Endodermal cell (in vitro differentiated cells): ENCODE measurements at regions not wholly inside any gene's neighbourhood (a gene's known extent, or its start where the extent isn't known, plus 50 kb on each side); places are given as distances from the start of the nearest gene placed in this dataset.

Experiments used
- DNase-seq: peaks from one replicate; pipeline ENCODE4 v3.0.0-alpha.2; 2017
- H3K27ac ChIP-seq: 2 replicates; pipeline ENCODE4 v1.5.1; 2013; ENCODE audit warnings: mild to moderate bottlenecking, low read depth, low read length, moderate library complexity
- H3K27me3 ChIP-seq: 2 replicates; pipeline ENCODE4 v1.6.1; 2013; ENCODE audit warnings: mild to moderate bottlenecking, low read length, moderate library complexity; ENCODE audit not compliant: insufficient read depth, control insufficient read depth, poor library complexity, severe bottlenecking
- H3K36me3 ChIP-seq: 2 replicates; pipeline ENCODE4 v1.7.0; 2013; ENCODE audit warnings: mild to moderate bottlenecking, low read length, moderate library complexity; ENCODE audit not compliant: control insufficient read depth, insufficient read depth
- H3K4me1 ChIP-seq: one replicate; pipeline ENCODE4 v1.7.0; 2013; ENCODE audit warnings: low read length; ENCODE audit not compliant: control insufficient read depth, insufficient read depth
- H3K4me3 ChIP-seq: 2 replicates; pipeline ENCODE4 v1.5.1; 2013; ENCODE audit warnings: mild to moderate bottlenecking, low read length, moderate library complexity
- H3K9ac ChIP-seq: 2 replicates; pipeline ENCODE4 v1.6.1; 2013; ENCODE audit warnings: mild to moderate bottlenecking, low read length, moderate library complexity; ENCODE audit not compliant: poor library complexity, severe bottlenecking; ENCODE audit errors: extremely low read depth
- H3K9me3 ChIP-seq: 2 replicates; pipeline ENCODE4 v1.6.1; 2013; ENCODE audit warnings: mild to moderate bottlenecking, low read length, moderate library complexity; ENCODE audit not compliant: control insufficient read depth
- H3K27ac Mint-ChIP-seq: 2 replicates; pipeline ENCODE4 v1.8.0; 2020; ENCODE audit warnings: mixed read lengths
- H3K27me3 Mint-ChIP-seq: 2 replicates; pipeline ENCODE4 v1.8.0; 2021; ENCODE audit warnings: mild to moderate bottlenecking, mixed read lengths; ENCODE audit not compliant: insufficient read depth
- H3K36me3 Mint-ChIP-seq: 2 replicates; pipeline ENCODE4 v1.8.0; 2020; ENCODE audit warnings: low read depth, mixed read lengths
- H3K4me1 Mint-ChIP-seq: 2 replicates; pipeline ENCODE4 v1.8.0; 2020; ENCODE audit warnings: mixed read lengths
- H3K4me3 Mint-ChIP-seq: 2 replicates; pipeline ENCODE4 v1.8.0; 2020; ENCODE audit warnings: mild to moderate bottlenecking, moderate library complexity, mixed read lengths
- H3K9me3 Mint-ChIP-seq: 2 replicates; pipeline ENCODE4 v1.8.0; 2020; ENCODE audit warnings: mild to moderate bottlenecking, mixed read lengths
- CTCF ChIP-seq: fragments of 200-600 bp; sonication (generic); conservative IDR thresholded peaks from 2 replicates; pipeline ENCODE4 v1.5.0; 2021; ENCODE audit warnings: antibody characterized with exemption, mild to moderate bottlenecking
- WGBS, 2 experiments: methylation state at CpG; one replicate each; pipeline versions ENCODE4 v1.1.5 to v1.1.7; 2013; ENCODE audit warnings: missing lambda C conversion rate in 2 of 2, mixed read lengths in 1 of 2; ENCODE audit not compliant: insufficient coverage in 1 of 2, insufficient read length in 1 of 2; 5-methylcytosine and 5-hydroxymethylcytosine counted together

GRCh38 chr7:157488966-157489365 lies 152.2 kb downstream of the DNAJB6 start:
- no peak for TF ChIP-seq CTCF
- peak; percentile 26 for DNase-seq
- WGBS, 2 experiments, result 59 to 71% methylated on average over 5 to 10 of the region's 10 CpGs

More at GRCh38 chr7:157488966-157489365, 152.2 kb downstream of the DNAJB6 start:
- Histone ChIP-seq H3K4me1 (no peaks in the 10 kb centered on the region), H3K27me3 (no peaks in the 10 kb centered on the region), H3K36me3 (no peaks in the 10 kb centered on the region), H3K9ac (no peak overlapping the region), H3K27ac (no peak overlapping the region), H3K4me3 (no peak overlapping the region), H3K9me3 (peaks cover 47% of the 10 kb centered on the region)
- H3K36me3 Mint-ChIP-seq, result no peaks in the 10 kb centered on the region
- peaks cover 1% of the 10 kb centered on the region for H3K27me3 Mint-ChIP-seq
- no peaks in the 10 kb centered on the region for H3K4me1 Mint-ChIP-seq
- H3K27ac Mint-ChIP-seq, result no peak overlapping the region
- H3K4me3 Mint-ChIP-seq, result no peak overlapping the region
- peaks cover 10% of the 10 kb centered on the region for H3K9me3 Mint-ChIP-seq
